Right lobe of liver (tissue), 6 donors: ENCODE measurements at regions not wholly inside any gene's neighbourhood (a gene's known extent, or its start where the extent isn't known, plus 50 kb on each side); places are given as distances from the start of the nearest gene placed in this dataset.

Source experiments
- ATAC-seq, 4 donors: fragments of 200-7000 bp; cut with Tn5 transposase; one replicate each; pipeline ENCODE4 v1.9.1; 2020; ENCODE audit warnings: mild to moderate bottlenecking in 4 of 4, moderate library complexity in 4 of 4
- DNase-seq, 3 donors: peaks; one replicate each; pipeline ENCODE4 v3.0.0-alpha.2; 2020
- H3K27ac ChIP-seq, 3 donors: fragments of 200-600 bp; one replicate each; pipeline ENCODE4 v1.8.0; 2022
- H3K27me3 ChIP-seq, 2 donors: fragments of 200-600 bp; one replicate each; pipeline ENCODE4 v1.8.0; 2022
- H3K36me3 ChIP-seq, 4 donors: fragments of 200-600 bp; sonication (generic) in 1 of 4; one replicate each; pipeline versions ENCODE4 v1.5.1 to v1.8.0; 2017 to 2022; ENCODE audit warnings: control low read depth in 1 of 4
- H3K4me1 ChIP-seq, 4 donors: fragments of 200-600 bp; sonication (generic) in 1 of 4; one replicate each; pipeline versions ENCODE4 v1.5.1 to v1.8.0; 2017 to 2022; ENCODE audit warnings: control low read depth in 1 of 4
- H3K4me3 ChIP-seq, 3 donors: fragments of 200-600 bp; one replicate each; pipeline ENCODE4 v1.8.0; 2022
- H3K9me3 ChIP-seq, 4 donors: fragments of 200-600 bp; sonication (generic) in 1 of 4; one replicate each; pipeline versions ENCODE4 v1.5.1 to v1.8.0; 2017 to 2022; ENCODE audit warnings: control low read depth in 1 of 4
- CTCF ChIP-seq, 4 donors: fragments of 200-600 bp in 3 of 4; fragments of 450-650 bp in 1 of 4; IDR thresholded peaks; one replicate each; pipeline versions ENCODE4 v1.5.1 to v1.8.0; 2016 to 2022; ENCODE audit warnings: antibody characterized with exemption in 4 of 4, mild to moderate bottlenecking in 2 of 4
- POLR2A ChIP-seq: fragments of 450-650 bp; IDR thresholded peaks from one replicate; pipeline ENCODE4 v1.6.1; 2017; ENCODE audit warnings: antibody characterized with exemption, mild to moderate bottlenecking
- WGBS: methylation state at CpG from one replicate; pipeline ENCODE4 v1.1.6; 2018; ENCODE audit warnings: low coverage, low lambda C conversion rate; ENCODE audit not compliant: insufficient coverage; ENCODE audit errors: missing lambda C conversion rate; 5-methylcytosine and 5-hydroxymethylcytosine counted together
- intact Hi-C, 2 donors: fragments of 100-400 bp; cut with DNase I; formaldehyde crosslinking; loops; one replicate each; pipeline versions ENCODE4 v1.11.2 to v1.14.1; 2022
- donor health status: DM: no; HTN: yes; CAD: no.
- donor health status: DM: no; HTN: no; CAD: no.
- donor health status: DM: no; HTN: no; CAD: no.
- donor health status: DM: no; HTN: yes; CAD: no.
- donor health status: DM: no; HTN: yes; CAD: no.

GRCh38 chr11:19603771-19604170 is 108.9 kb upstream of the NAV2 start:
- Histone ChIP-seq H3K27ac (no peak overlapping the region), H3K27me3 (no peaks in the 10 kb centered on the region), H3K36me3 (no peaks in the 10 kb centered on the region), H3K9me3 (no peaks in the 10 kb centered on the region), H3K4me1 (no peaks in the 10 kb centered on the region), H3K4me3 (no peak overlapping the region)
- no peak for ATAC-seq
- TF ChIP-seq CTCF (IDR thresholded peaks at IDR 0.05) (no peak), POLR2A (no peak)
- 96% methylated on average over 2 of the region's 2 CpGs for whole genome bisulfite sequencing
- DNase-seq = no peak
- intact Hi-C loops = no loop called here

GRCh38 chr11:19602891-19603290 is 109.7 kb upstream of the NAV2 start:
- Histone ChIP-seq H3K4me1 (no peaks in the 10 kb centered on the region), H3K27ac (no peak overlapping the region), H3K36me3 (no peaks in the 10 kb centered on the region), H3K4me3 (no peak overlapping the region), H3K9me3 (no peaks in the 10 kb centered on the region), H3K27me3 (no peaks in the 10 kb centered on the region)
- intact Hi-C loops = no loop called here
- TF ChIP-seq POLR2A (no peak), CTCF (IDR thresholded peaks at IDR 0.05) (no peak)
- 66% methylated on average over 6 of the region's 6 CpGs for WGBS
- no peak for DNase-seq
- no peak for ATAC-seq

- 67% methylated on average over 3 of the region's 6 CpGs for WGBS
- H3K9me3 ChIP-seq = no peaks in the 10 kb centered on the region
- H3K27ac ChIP-seq = no peak overlapping the region
- H3K4me1 ChIP-seq = no peaks in the 10 kb centered on the region
- intact Hi-C loops = no loop called here
- no peak for DNase-seq
- no peaks in the 10 kb centered on the region for H3K36me3 ChIP-seq
- no peak for ATAC-seq
- H3K27me3 ChIP-seq = no peaks in the 10 kb centered on the region
- no peak for TF ChIP-seq CTCF (IDR thresholded peaks at IDR 0.05)
- TF ChIP-seq POLR2A = no peak
- no peak overlapping the region for H3K4me3 ChIP-seq
These were observed 110.2 kb upstream of the NAV2 start for GRCh38 chr11:19602406-19602805.

- H3K36me3 ChIP-seq = no peaks in the 10 kb centered on the region
- H3K4me1 ChIP-seq = peaks cover 0 to 6% (median 0%) of the 10 kb centered on the region in 4 donors
- DNase-seq (no peak), ATAC-seq (no peak)
- no peak for TF ChIP-seq POLR2A
- H3K27ac ChIP-seq = no peak overlapping the region
- no peak overlapping the region for H3K4me3 ChIP-seq
- intact Hi-C loops = no loop called here
- no peaks in the 10 kb centered on the region for H3K9me3 ChIP-seq
- H3K27me3 ChIP-seq = no peaks in the 10 kb centered on the region
- WGBS = 75% methylated on average over 2 of the region's 2 CpGs
These were observed 111.4 kb upstream of the NAV2 start for GRCh38 chr11:19601235-19601634.

- Histone ChIP-seq H3K36me3 (no peaks in the 10 kb centered on the region), H3K27me3 (no peaks in the 10 kb centered on the region), H3K4me1 (peaks cover 0 to 10% (median 0%) of the 10 kb centered on the region in 4 donors), H3K4me3 (no peak overlapping the region), H3K27ac (no peak overlapping the region), H3K9me3 (no peaks in the 10 kb centered on the region)
- 80% methylated on average over 4 of the region's 4 CpGs for WGBS
- no peak for DNase-seq
- ATAC-seq = no peak
- intact Hi-C loops = no loop called here
- TF ChIP-seq POLR2A (no peak), CTCF (IDR thresholded peaks at IDR 0.05) (no peak)
These were observed 113.0 kb upstream of the NAV2 start for GRCh38 chr11:19599681-19600080.
